SK-N-SH treated with all-trans-retinoic acid at 6 μM for 48 hours (cell line): ENCODE measurements at regions not wholly inside any gene's neighbourhood (a gene's known extent, or its start where the extent isn't known, plus 50 kb on each side); places are given as distances from the start of the nearest gene placed in this dataset.

ENCODE experiments used
- ATAC-seq: fragments of 200-7000 bp; cut with Tn5 transposase; 3 replicates; pipeline ENCODE4 v1.9.1; 2020; ENCODE audit warnings: mild to moderate bottlenecking, moderate library complexity
- ARNTL ChIP-seq: fragments of 450-650 bp; formaldehyde crosslinking; IDR thresholded peaks from 2 replicates; pipeline ENCODE4 v1.5.0; 2020; ENCODE audit warnings: low read depth, mild to moderate bottlenecking, moderate library complexity, borderline replicate concordance
- BACH2 ChIP-seq: fragments of 250-450 bp; sonication (Bioruptor Pico); IDR thresholded peaks from 2 replicates; pipeline ENCODE4 v1.9.0; 2021; ENCODE audit warnings: mild to moderate bottlenecking, borderline replicate concordance
- CREB5 ChIP-seq: fragments of 250-450 bp; sonication (Bioruptor Pico); IDR thresholded peaks from 2 replicates; pipeline ENCODE4 v1.5.1; 2020; ENCODE audit warnings: low read depth, mild to moderate bottlenecking, moderate library complexity
- CSDC2 ChIP-seq: fragments of 250-450 bp; sonication (Bioruptor Pico); IDR thresholded peaks from 2 replicates; pipeline ENCODE4 v1.5.0; 2020; ENCODE audit warnings: mild to moderate bottlenecking, moderate library complexity
- CSRNP3 ChIP-seq: fragments of 250-450 bp; sonication (Bioruptor Pico); IDR thresholded peaks from 2 replicates; pipeline ENCODE4 v1.5.1; 2021; ENCODE audit warnings: mild to moderate bottlenecking, moderate library complexity
- ESRRG ChIP-seq: fragments of 250-450 bp; sonication (Bioruptor Pico); IDR thresholded peaks from 2 replicates; pipeline ENCODE4 v1.6.1; 2021; ENCODE audit warnings: mild to moderate bottlenecking
- GLIS3 ChIP-seq: fragments of 250-450 bp; sonication (Bioruptor Pico); IDR thresholded peaks from 2 replicates; pipeline ENCODE4 v1.5.0; 2020; ENCODE audit warnings: mild to moderate bottlenecking, moderate library complexity
- ISL1 ChIP-seq: fragments of 250-450 bp; sonication (Bioruptor Pico); IDR thresholded peaks from 2 replicates; pipeline ENCODE4 v2.1.2; 2022; ENCODE audit warnings: mild to moderate bottlenecking, moderate library complexity
- OSR1 ChIP-seq: fragments of 250-450 bp; sonication (Bioruptor Pico); IDR thresholded peaks from 2 replicates; pipeline ENCODE4 v1.8.0; 2022; ENCODE audit warnings: moderate library complexity, mild to moderate bottlenecking, inconsistent platforms
- PATZ1 ChIP-seq: fragments of 250-450 bp; sonication (Bioruptor Pico); IDR thresholded peaks from 2 replicates; pipeline ENCODE4 v1.8.0; 2020; ENCODE audit warnings: mild to moderate bottlenecking, moderate library complexity, borderline replicate concordance
- POU6F1 ChIP-seq: fragments of 250-450 bp; sonication (Bioruptor Pico); IDR thresholded peaks from 2 replicates; pipeline ENCODE4 v1.8.0; 2021; ENCODE audit warnings: low read depth, mild to moderate bottlenecking, moderate library complexity, borderline replicate concordance
- PPARA ChIP-seq: fragments of 250-450 bp; sonication (Bioruptor Pico); IDR thresholded peaks from 2 replicates; pipeline ENCODE4 v1.5.0; 2020; ENCODE audit warnings: mild to moderate bottlenecking, borderline replicate concordance
- RARB ChIP-seq: fragments of 250-450 bp; sonication (Bioruptor Pico); IDR thresholded peaks from 2 replicates; pipeline ENCODE4 v1.8.0; 2021; ENCODE audit warnings: mild to moderate bottlenecking, moderate library complexity
- SNAI2 ChIP-seq: fragments of 250-450 bp; sonication (Bioruptor Pico); IDR thresholded peaks from 2 replicates; pipeline ENCODE4 v1.5.0; 2020; ENCODE audit warnings: mild to moderate bottlenecking, moderate library complexity
- TCF4 ChIP-seq: fragments of 250-450 bp; sonication (Bioruptor Pico); IDR thresholded peaks from 2 replicates; pipeline ENCODE4 v1.8.0; 2021; ENCODE audit warnings: mild to moderate bottlenecking, moderate library complexity, borderline replicate concordance
- TOX ChIP-seq: fragments of 250-450 bp; sonication (Bioruptor Pico); IDR thresholded peaks from 2 replicates; pipeline ENCODE4 v1.8.0; 2021; ENCODE audit warnings: mild to moderate bottlenecking, moderate library complexity, borderline replicate concordance
- TSHZ2 ChIP-seq: fragments of 250-450 bp; sonication (Bioruptor Pico); IDR thresholded peaks from 2 replicates; pipeline ENCODE4 v1.5.0; 2020; ENCODE audit warnings: mild to moderate bottlenecking, moderate library complexity
- ZC3H10 ChIP-seq: fragments of 250-450 bp; sonication (Bioruptor Pico); IDR thresholded peaks from 2 replicates; pipeline ENCODE4 v1.5.1; 2021; ENCODE audit warnings: mild to moderate bottlenecking, moderate library complexity
- ZFP3 ChIP-seq: fragments of 250-450 bp; sonication (Bioruptor Pico); IDR thresholded peaks from 2 replicates; pipeline ENCODE4 v1.5.0; 2020; ENCODE audit warnings: mild to moderate bottlenecking, moderate library complexity
- ZFP30 ChIP-seq: fragments of 450-650 bp; formaldehyde crosslinking; IDR thresholded peaks from 2 replicates; pipeline ENCODE4 v1.5.0; 2022; ENCODE audit warnings: mild to moderate bottlenecking, moderate library complexity
- ZNF565 ChIP-seq: fragments of 450-650 bp; formaldehyde crosslinking; conservative IDR thresholded peaks from 2 replicates; pipeline ENCODE4 v1.5.0; 2020; ENCODE audit warnings: low read depth, mild to moderate bottlenecking, moderate library complexity
- ZNF70 ChIP-seq: fragments of 450-650 bp; formaldehyde crosslinking; IDR thresholded peaks from 2 replicates; pipeline ENCODE4 v1.5.0; 2020; ENCODE audit warnings: mild to moderate bottlenecking, moderate library complexity
- ZNF8 ChIP-seq: fragments of 450-650 bp; formaldehyde crosslinking; IDR thresholded peaks from 2 replicates; pipeline ENCODE4 v1.5.0; 2020; ENCODE audit warnings: mild to moderate bottlenecking, moderate library complexity

GRCh38 chr10:93245779-93246178 lies 172.1 kb downstream of the CYP26A1 start:
- ATAC-seq, result no peak
- TF ChIP-seq GLIS3 (CRISPR knock-in tag) (no peak), ZFP30 (CRISPR knock-in tag) (no peak), ZNF8 (CRISPR knock-in tag) (no peak), TSHZ2 (CRISPR knock-in tag) (no peak), PATZ1 (no peak), POU6F1 (no peak), TCF4 (CRISPR knock-in tag) (no peak), ZNF70 (CRISPR knock-in tag) (no peak), ISL1 (CRISPR knock-in tag) (no peak), ZNF565 (CRISPR knock-in tag) (no peak), SNAI2 (no peak), BACH2 (CRISPR knock-in tag) (no peak), ZFP3 (no peak), TOX (no peak), ZC3H10 (CRISPR knock-in tag) (no peak), CSDC2 (no peak), ARNTL (no peak)

- no peak for TF ChIP-seq PATZ1
- TF ChIP-seq ZFP3, result no peak
- TF ChIP-seq ZC3H10 (CRISPR knock-in tag), result no peak
- TF ChIP-seq CREB5 (CRISPR knock-in tag), result no peak
- no peak for TF ChIP-seq ZNF8 (CRISPR knock-in tag)
- TF ChIP-seq OSR1 (CRISPR knock-in tag), result no peak
- TF ChIP-seq RARB (CRISPR knock-in tag), result no peak
- no peak for ATAC-seq
These were observed 175.0 kb downstream of the CYP26A1 start for GRCh38 chr10:93248583-93249227.

GRCh38 chr10:93250010-93250409 lies 176.3 kb downstream of the CYP26A1 start:
- ATAC-seq, result no peak
- TF ChIP-seq GLIS3 (CRISPR knock-in tag) (no peak), ZNF8 (CRISPR knock-in tag) (no peak), CSDC2 (no peak), TCF4 (CRISPR knock-in tag) (no peak), CSRNP3 (CRISPR knock-in tag) (no peak), ZNF565 (CRISPR knock-in tag) (no peak), TOX (no peak), RARB (CRISPR knock-in tag) (no peak), ISL1 (CRISPR knock-in tag) (no peak), ZFP3 (no peak), ESRRG (no peak), ARNTL (no peak), PPARA (CRISPR knock-in tag) (no peak), ZFP30 (CRISPR knock-in tag) (no peak), POU6F1 (no peak), ZNF70 (CRISPR knock-in tag) (no peak)
